ENCODE measurements at regions not wholly inside any gene's neighbourhood (a gene's known extent, or its start where the extent isn't known, plus 50 kb on each side); places are given as distances from the start of the nearest gene placed in this dataset.

GRCh38 chr2:65790676-65790935 is 358.2 kb upstream of the SPRED2 start:
- H3K9me3 ChIP-seq (ENCODE audit: control extremely low read depth in 1 of 3, control insufficient read depth in 2 of 3, insufficient read depth in 1 of 3, low read length in 2 of 3): no peaks in the 10 kb centered on the region
- H3K36me3 ChIP-seq (replicated peaks in 1 of 2; ENCODE audit: control extremely low read depth in 1 of 2, control insufficient read depth in 1 of 2, extremely low read depth in 1 of 2, insufficient read depth in 2 of 2, low read length in 1 of 2): no peaks in the 10 kb centered on the region
- no peaks in the 10 kb centered on the region for H3K4me1 ChIP-seq (ENCODE audit: control insufficient read depth in 2 of 2, insufficient read depth in 2 of 2, low read length in 2 of 2)
- Mint-ChIP-seq H3K4me1 (no peaks in the 10 kb centered on the region), H3K27ac (no peak overlapping the region), H3K9me3 (ENCODE audit: insufficient read depth) (no peaks in the 10 kb centered on the region), H3K4me3 (no peak overlapping the region), H3K27me3 (peaks cover 12% of the 10 kb centered on the region)
- H3K4me3 ChIP-seq (ENCODE audit: control extremely low read depth in 1 of 5, extremely low read depth in 1 of 5, insufficient read depth in 1 of 5, low read depth in 2 of 5, low read length in 4 of 5): no peak overlapping the region
- no peaks in the 10 kb centered on the region for H3K27me3 ChIP-seq (replicated peaks in 1 of 4; ENCODE audit: control extremely low read depth in 1 of 4, control insufficient read depth in 3 of 4, insufficient read depth in 4 of 4, low read length in 3 of 4)
- no peak overlapping the region for H3K4me2 ChIP-seq (replicated peaks; ENCODE audit: low read depth, low read length, poor library complexity, severe bottlenecking)
- ChIA-PET POLR2A (no interaction called here), CTCF (no interaction called here)
- H3K9ac ChIP-seq (ENCODE audit: low read length): no peak overlapping the region
- H3K79me2 ChIP-seq (ENCODE audit: control insufficient read depth, insufficient read depth, low read length): no peaks in the 10 kb centered on the region
- no peak overlapping the region for H2AFZ ChIP-seq (ENCODE audit: insufficient read depth, low read depth, low read length, poor library complexity, severe bottlenecking)
- no peak overlapping the region for H3K27ac ChIP-seq (ENCODE audit: low read length in 2 of 2)
- WGBS (ENCODE audit: insufficient coverage): 93% methylated on average over 2 of the region's 2 CpGs
- intact Hi-C loops (cut with micrococcal nuclease): no loop called here
- ATAC-seq (ENCODE audit: low read depth): no peak
- H4K20me1 ChIP-seq (ENCODE audit: control insufficient read depth, insufficient read depth, low read length, poor library complexity, severe bottlenecking): no peaks in the 10 kb centered on the region
- TF ChIP-seq EZH2 (IDR thresholded peaks at IDR 0.05; ENCODE audit: borderline replicate concordance, insufficient read depth, low read depth, low read length, poor library complexity, severe bottlenecking): no peak
- no peak for TF ChIP-seq CTCF (IDR thresholded peaks at IDR 0.05)
- no peak for DNase-seq

GRCh38 chr2:65789923-65790675 is 357.7 kb upstream of the SPRED2 start:
- no peak overlapping the region for H3K9ac ChIP-seq (ENCODE audit: low read length)
- WGBS (ENCODE audit: insufficient coverage): 93% methylated on average over 25 of the region's 30 CpGs
- no peak overlapping the region for H3K27ac Mint-ChIP-seq
- no peaks in the 10 kb centered on the region for H3K79me2 ChIP-seq (ENCODE audit: control insufficient read depth, insufficient read depth, low read length)
- H3K9me3 Mint-ChIP-seq (ENCODE audit: insufficient read depth): no peaks in the 10 kb centered on the region
- H3K4me3 Mint-ChIP-seq: no peak overlapping the region
- ChIA-PET POLR2A (no interaction called here), CTCF (no interaction called here)
- no peaks in the 10 kb centered on the region for H4K20me1 ChIP-seq (ENCODE audit: control insufficient read depth, insufficient read depth, low read length, poor library complexity, severe bottlenecking)
- peaks cover 15% of the 10 kb centered on the region for H3K27me3 Mint-ChIP-seq
- H3K4me1 ChIP-seq (ENCODE audit: control insufficient read depth in 2 of 2, insufficient read depth in 2 of 2, low read length in 2 of 2): no peaks in the 10 kb centered on the region
- no peak overlapping the region for H2AFZ ChIP-seq (ENCODE audit: insufficient read depth, low read depth, low read length, poor library complexity, severe bottlenecking)
- no peak overlapping the region for H3K27ac ChIP-seq (ENCODE audit: low read length in 2 of 2)
- no peaks in the 10 kb centered on the region for H3K4me1 Mint-ChIP-seq
- H3K4me2 ChIP-seq (replicated peaks; ENCODE audit: low read depth, low read length, poor library complexity, severe bottlenecking): no peak overlapping the region
- DNase-seq (no peak), ATAC-seq (ENCODE audit: low read depth) (no peak)
- H3K4me3 ChIP-seq (ENCODE audit: control extremely low read depth in 1 of 5, extremely low read depth in 1 of 5, insufficient read depth in 1 of 5, low read depth in 2 of 5, low read length in 4 of 5): no peak overlapping the region
- intact Hi-C loops (cut with micrococcal nuclease): no loop called here
- H3K36me3 ChIP-seq (replicated peaks in 1 of 2; ENCODE audit: control extremely low read depth in 1 of 2, control insufficient read depth in 1 of 2, extremely low read depth in 1 of 2, insufficient read depth in 2 of 2, low read length in 1 of 2): no peaks in the 10 kb centered on the region
- no peaks in the 10 kb centered on the region for H3K9me3 ChIP-seq (ENCODE audit: control extremely low read depth in 1 of 3, control insufficient read depth in 2 of 3, insufficient read depth in 1 of 3, low read length in 2 of 3)
- TF ChIP-seq EZH2 (IDR thresholded peaks at IDR 0.05; ENCODE audit: borderline replicate concordance, insufficient read depth, low read depth, low read length, poor library complexity, severe bottlenecking) (no peak), CTCF (IDR thresholded peaks at IDR 0.05) (no peak)
- no peaks in the 10 kb centered on the region for H3K27me3 ChIP-seq (replicated peaks in 1 of 4; ENCODE audit: control extremely low read depth in 1 of 4, control insufficient read depth in 3 of 4, insufficient read depth in 4 of 4, low read length in 3 of 4)

All from B cell (primary cell).